NB4 (cell line): ENCODE measurements at regions not wholly inside any gene's neighbourhood (a gene's known extent, or its start where the extent isn't known, plus 50 kb on each side); places are given as distances from the start of the nearest gene placed in this dataset.

ENCODE experiments used
- CTCF ChIP-seq: IDR thresholded peaks from one replicate; pipeline ENCODE4 v1.5.1; 2012; ENCODE audit warnings: low read depth, low read length
- MAX ChIP-seq: IDR thresholded peaks from 2 replicates; pipeline ENCODE4 v1.6.1; 2011; ENCODE audit warnings: low read depth, low read length
- MYC ChIP-seq: IDR thresholded peaks from 2 replicates; pipeline ENCODE4 v1.6.1; 2011; ENCODE audit warnings: low read depth, low read length

- TF ChIP-seq CTCF = no peak
- TF ChIP-seq MYC = no peak
- no peak for TF ChIP-seq MAX
These were observed 498.5 kb downstream of the NUF2 start for GRCh38 chr1:163820226-163820625.
